Epidermal melanocyte (primary cell): ENCODE measurements at regions not wholly inside any gene's neighbourhood (a gene's known extent, or its start where the extent isn't known, plus 50 kb on each side); places are given as distances from the start of the nearest gene placed in this dataset.
"Not testable (repeated sequence)": the region's sequence is repeated elsewhere in the genome, so short reads cannot be mapped to it uniquely, and the experiment has no call there.

Experiments used
- DNase-seq: peaks from one replicate; pipeline ENCODE4 v3.0.0; 2011; ENCODE audit warnings: low spot score; ENCODE audit not compliant: insufficient read length

DNA sequence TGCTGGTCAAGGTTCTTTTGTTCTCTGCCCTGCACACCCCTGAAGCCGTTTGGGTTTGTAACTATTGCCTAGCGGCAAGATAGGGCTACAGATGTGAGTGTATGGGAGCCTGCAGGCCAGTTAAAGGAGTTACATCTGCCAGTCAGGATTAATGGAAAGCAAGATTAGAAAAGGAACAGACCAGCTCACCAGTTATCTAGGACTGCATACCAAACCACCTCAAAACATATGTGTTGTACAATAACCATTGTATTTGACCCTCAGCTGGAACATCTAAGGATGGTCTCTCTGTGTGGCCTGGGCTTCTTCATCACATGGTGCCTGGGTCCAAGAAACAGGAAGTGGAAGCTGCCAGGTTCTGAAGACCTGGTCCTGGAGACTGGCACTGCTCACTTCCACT lies 52.5 kb upstream of the FBXO28 start:
- no peak for DNase-seq

DNA sequence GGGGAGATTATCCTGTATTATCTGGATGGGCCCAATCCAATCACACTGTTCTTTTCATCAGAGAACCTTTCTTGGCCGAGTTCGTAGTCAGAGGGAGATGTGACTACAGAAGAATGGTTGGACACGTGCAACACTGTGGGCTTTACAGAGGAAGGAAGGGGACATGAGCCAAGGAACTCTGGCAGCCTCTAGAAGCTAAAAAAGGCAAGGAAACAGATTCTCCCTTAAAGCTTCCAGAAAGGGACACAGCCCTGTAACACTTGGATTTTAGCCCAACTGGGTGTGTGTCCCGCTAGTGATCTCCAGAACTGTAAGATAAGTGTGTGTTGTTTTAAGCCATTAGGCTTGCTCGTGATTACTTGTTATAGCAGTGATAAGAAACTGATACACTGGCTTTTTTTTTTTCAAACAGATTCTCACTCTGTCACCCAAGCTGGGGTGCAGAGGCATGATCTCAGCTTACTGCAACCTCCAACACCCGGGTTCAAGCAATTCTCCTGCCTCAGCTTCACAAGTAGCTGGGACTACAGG lies 53.9 kb upstream of the FBXO28 start:
- DNase-seq: no peak

DNA sequence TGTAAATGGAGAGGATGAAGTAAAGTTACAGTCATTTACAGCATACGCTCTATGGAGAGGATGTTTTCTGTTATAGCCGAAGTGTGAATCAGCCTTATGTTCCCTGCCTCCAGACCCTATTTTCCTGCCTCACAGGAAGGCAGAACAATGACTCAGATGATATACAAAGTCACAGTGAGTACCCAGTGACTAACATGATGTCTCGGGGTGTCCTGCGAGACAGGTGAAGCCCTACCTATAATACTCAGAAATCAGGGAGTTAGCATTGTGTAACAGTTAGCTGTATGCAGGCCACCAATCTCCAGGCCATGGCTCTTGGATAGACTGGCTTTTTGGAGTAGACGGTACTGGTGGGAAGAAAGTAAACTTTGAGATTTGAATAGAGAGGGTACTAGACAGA lies 55.6 kb upstream of the FBXO28 start:
- DNase-seq: no peak

DNA sequence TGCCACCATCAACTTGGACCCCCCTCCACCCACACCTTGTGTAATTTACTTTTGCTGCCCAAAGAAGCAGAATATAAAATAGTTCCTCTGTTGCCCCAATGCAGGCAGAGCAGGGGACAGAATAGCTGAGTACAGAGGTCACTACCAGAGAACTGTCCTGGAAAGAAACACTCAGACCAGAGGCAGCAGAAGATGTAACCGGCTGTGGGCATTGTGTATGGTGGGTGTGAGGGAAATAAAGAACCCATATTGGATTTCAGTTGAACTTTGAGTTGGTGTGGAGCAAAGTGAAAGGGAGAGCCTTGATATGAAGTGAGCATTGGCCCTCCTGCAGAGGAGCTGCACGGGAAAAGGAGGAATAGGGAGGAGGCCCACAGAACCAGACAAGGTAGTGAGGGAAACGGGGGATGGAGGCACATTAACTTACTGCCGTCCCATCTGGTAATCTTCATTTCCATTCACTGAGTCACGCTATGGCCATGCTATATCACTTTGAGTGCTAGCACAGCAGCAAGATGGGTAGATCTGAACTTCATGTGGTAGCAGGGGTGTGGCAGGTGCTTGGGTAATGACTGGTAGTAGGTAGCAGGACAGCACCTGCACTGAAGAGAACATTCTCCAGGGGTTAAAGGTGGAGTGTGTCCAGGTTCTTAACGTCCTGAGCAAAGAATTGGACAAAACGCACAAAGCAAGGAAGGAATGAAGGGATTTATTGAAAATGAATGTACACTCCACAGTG lies 56.3 kb upstream of the FBXO28 start:
- DNase-seq: no peak

DNA sequence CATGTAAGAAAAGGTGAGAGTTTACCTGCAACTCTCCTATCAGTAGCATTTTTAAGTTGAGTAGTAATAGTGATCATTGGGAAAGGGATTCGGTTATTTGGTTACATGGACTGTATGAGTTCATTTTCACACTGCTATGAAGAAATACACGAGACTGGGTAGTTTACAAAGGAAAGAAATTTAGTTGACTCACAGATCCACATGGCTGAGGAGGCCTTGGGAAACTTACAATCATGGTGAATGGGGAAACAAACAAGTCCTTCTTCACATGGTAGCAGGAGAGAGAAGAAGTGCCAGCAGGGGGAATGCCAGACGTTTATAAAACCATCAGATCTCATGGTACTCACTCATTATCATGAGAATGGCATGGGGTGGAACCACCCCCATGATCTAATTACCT lies 59.3 kb upstream of the FBXO28 start:
- DNase-seq: no peak

DNA sequence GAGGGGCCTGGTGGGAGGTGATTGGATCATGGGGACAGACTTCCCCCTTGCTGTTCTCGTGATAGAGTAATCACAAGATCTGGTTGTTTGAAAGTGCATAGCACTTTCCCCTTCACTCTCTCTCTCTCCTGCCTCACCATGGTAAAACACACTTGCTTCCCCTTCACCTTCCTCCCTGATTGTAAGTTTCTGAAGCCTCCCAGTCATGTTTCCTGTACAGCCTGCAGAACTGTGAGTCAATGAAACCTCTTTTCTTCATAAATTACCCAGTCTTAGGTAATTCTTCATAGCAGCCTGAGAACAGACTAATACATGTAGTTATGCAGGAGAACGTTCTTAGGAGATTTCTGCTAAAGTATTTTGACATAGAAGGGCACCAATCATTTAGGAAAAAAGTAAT lies 59.9 kb upstream of the FBXO28 start:
- DNase-seq: no peak

DNA sequence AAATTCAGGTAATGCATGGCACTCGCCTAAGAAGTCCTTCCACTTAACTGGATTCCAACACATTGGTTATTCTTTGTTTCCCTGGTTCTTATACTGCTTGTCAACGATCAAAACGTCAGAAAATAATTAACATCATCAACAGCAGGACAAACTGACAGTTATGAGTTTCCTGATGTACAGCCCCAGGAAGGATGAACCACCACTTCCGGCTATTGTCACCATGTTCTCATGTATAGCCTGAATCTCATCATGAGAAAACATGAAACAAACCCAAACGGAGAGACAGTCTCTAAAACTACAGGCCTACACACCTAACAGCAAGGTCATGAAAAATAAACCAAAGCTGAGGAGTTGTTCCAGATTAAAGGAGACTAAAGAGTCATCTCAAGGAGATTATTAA lies 60.5 kb upstream of the FBXO28 start:
- no peak for DNase-seq

DNA sequence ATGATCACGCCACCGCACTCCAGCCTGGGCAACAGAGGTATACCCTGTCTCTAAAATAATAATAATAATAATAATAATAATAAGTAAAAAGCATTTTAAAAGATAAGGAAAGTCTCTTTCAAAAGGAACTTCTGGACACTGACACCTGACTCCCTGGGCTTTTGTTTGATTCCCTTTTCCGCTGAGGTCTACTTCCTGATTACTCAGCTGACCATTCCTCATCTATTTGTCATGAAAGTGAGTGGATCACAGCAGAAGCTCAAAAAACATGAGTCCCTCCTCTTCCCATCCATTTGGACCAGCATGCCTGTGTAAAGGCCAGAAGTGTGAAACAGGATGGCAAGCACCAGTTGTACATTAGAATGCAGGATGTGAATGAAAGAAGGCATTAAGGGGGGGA lies 61.1 kb upstream of the FBXO28 start:
- no peak for DNase-seq

DNA sequence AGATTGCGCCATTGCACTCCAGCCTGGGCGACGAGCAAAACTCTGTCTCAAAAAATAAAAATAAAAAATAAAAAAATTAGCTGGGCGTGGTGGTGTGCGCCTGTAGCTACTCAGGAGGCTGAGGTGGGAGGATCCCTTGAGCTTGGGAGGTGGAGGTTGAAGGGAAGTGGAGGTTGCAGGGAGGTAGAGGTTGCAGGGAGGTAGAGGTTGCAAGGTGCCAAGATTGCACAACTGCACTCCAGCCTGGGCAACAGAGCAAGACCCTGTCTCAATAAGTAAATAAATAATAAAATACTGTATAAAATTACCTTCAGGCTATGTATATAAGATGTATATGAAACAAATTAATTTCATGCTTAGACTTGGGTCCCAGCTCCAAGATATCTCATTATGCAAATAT lies 62.1 kb upstream of the FBXO28 start:
- DNase-seq: not testable (repeated sequence)

DNA sequence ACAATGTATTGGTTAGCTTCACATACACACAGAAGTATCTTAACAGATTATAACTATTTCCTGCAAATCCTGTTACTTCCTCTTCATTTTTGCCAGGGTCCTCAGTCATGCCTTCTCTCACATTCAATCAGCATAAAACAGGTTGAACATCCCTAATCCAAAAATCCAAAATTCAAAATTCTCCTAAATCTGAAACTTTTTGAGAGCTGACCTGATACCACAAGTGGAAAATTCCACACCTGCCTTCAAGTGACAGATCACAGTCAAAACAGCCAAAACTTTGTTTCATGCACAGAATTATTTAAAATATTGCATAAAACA lies 62.9 kb upstream of the FBXO28 start:
- DNase-seq: no peak

DNA sequence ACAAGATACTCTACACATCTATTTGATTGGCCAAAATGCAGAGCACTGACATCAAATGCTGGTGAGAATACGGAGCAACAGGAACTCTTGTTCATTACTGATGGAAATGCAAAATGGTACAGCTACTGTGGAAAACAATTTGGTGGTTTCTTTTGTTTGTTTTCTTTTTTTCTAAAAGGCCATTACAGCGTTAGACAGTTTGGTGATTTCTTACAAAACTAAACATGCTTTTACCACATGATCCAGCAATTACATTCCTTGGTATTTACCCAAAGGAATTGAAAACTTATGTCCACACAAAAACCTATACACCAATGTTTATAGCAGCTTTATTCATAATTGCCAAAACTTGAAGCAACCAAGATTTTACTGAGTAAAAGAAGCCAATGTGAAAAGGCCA lies 66.4 kb upstream of the FBXO28 start:
- DNase-seq: no peak

DNA sequence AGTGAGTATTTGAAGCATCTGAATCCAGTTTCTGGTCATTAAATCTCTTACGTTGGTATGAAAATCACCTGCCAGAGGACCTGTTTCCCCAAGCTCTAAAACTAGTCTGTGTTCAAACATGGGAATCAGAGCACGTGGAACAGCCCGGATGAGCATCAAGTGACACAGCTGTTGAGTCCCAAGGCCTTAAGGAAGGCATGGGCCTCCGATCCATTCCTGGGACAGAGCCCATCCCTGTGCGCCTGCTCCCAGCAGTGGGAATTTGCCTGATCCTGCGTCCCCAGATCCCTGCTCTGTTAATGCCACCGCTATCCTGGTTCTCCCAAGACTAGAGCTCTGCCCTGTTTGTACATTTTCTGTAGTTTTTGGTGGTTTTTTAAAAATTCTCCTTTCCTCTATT lies 68.4 kb upstream of the FBXO28 start:
- DNase-seq: no peak

DNA sequence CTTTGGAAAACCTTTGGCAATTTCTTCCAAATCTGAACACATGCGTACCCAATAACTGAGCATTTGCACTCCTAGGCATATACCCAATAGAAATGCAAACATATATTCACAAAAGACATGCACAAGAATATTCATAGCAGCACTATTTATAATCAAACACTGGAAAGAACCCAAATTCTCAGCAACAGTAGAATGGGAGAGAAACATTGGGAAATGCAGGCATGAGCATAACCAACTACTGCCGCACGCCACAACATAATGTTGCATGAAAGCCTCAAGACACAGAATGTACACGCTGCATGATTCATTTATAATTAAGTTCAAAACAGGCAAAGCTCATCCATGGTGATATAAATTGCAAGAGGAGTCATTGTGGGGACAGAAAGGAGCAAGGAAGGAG lies 69.5 kb upstream of the FBXO28 start:
- no peak for DNase-seq

DNA sequence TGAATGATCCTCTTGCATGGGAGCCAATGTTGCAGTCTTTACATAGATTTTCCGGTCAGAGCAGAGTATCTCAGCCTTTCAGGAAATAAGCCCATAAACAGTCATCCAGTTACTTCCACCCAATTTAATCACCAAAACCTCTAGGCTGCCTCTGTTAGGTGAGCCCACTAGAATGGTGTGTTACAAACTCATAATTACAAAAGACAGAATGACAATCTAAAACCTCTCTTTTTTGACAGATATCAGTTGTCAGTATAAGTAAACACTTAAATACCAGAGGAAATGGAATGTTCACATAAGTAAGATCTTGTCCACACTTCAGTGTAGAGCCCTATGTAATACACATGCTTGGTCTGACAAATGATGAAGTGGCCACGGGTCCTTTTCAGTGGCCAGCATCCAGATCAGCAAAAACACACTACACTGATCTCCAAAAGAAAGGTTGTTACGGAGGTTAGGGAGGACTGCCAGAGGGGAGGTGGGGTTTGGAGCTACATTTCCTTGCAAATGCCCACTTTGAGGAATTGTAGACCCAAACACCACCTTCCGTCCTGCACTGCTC lies 71.3 kb upstream of the FBXO28 start:
- no peak for DNase-seq

DNA sequence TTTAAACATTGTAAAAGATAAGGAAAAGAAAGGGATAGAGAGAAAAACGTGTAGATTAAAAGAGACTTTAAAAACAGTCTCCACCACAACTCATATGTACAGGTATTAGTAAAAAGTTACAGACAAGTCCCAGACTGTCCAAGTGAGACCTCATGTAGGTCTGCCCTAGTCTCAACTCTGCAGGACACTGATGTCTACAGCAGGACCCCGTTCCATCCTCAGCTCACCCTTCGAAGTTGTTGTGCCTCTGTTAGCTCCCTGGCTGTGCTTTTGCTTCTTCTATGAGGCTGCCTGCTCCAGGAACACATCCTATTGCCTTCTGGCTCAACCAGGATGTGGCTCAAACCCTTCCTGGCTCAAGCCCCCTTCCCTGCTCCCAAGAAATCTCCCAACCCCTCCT lies 72.9 kb upstream of the FBXO28 start:
- no peak for DNase-seq

DNA sequence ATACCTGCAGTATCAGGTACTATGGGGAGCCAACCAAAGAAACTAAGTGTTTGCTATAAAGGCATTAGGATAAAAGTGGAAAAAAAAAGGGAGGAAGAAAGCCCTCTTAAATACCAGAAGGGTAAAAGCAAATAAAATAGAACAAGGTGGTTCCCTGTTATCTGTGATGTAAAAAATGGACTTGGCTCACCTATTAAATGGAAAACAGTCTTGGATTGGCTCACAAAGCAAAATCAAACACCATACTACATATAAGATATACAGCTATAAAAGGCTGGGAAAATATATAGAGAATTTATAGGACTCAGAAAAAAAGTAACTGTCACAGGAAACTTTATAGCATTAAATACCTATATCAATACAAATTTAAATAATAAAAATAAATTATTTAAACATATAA lies 73.5 kb upstream of the FBXO28 start:
- not testable (repeated sequence) for DNase-seq

DNA sequence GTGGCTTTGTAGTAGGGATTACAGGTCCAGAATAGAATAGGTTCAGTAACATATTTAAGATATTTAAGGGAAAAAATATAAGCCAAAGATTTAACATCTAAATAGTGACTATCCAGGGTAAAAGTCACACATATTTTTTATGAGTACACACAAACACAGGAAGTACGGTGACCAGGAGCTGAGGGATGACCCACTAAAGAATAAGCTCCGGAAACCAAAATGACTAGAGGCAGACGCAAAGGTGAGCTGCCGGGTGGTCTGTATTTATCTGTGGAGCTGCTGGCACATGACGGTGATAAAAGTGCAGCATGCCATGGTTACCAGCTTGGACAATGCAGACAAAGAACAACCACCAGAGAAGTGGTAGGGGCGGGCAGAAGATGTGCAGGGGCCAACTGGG lies 73.9 kb upstream of the FBXO28 start:
- not testable (repeated sequence) for DNase-seq

DNA sequence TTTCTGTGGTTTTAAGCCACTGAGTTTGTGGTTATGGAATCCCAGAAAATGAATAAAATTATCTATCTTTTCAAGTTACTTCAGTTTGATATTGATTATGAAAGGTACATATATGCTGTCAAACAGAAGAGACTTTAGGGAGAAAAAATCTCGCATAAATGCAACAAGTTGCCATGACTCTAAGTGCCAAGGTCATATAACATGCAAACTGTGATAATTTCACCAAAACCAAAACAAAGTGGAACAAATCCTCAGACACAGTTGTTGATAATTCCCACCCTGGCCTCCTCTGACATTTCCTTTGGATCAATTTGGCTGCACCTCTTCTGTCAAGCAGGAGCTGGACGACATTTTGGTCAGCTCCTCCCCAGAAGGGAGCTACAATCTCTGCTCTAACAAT lies 75.1 kb upstream of the FBXO28 start:
- not testable (repeated sequence) for DNase-seq

DNA sequence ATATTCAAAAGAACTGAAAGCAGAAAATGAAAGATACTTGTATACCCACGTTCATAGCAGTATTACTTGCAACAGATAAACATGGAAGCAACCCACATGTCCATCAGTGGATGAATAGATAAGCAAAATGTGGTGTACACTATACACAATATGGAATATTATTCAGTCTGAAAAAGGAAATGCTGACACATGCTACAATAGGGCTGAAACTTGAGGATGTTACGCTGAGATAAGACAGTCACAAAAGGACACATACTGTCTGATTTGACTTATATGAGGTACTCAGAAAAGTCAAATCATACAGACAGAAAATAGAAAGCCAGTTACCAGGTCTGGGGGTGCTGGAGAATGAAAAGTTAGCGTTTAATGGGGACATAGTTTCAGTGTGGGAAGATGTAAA lies 76.5 kb upstream of the FBXO28 start:
- not testable (repeated sequence) for DNase-seq

DNA sequence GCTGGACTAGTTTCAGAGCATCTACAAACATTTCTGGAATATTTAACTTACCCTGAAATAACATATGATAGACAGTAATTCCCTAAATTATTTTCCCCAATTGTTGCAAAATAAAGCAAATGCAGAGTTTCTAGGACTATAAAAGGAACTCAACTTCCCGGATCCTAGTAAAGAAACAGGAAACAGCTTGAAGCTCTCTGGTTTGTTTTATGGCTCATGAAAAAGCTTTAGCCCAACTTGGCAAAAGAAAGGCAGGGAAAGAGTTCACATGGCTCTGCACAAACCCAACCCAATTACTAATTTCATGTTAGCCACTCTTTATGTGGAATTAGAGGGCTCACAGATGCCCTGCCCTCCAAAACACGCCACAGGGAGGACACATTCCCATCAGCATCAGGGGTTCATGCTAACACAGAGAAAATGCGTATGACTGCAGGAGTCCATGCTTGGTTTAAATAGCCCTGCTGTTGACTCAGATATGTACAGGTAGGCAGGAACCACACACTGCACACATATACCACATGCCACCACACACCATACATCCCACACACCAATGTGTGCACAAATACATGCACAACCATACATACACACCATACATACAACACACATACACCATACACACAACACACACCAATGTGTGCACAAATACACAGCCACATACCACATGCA lies 81.2 kb upstream of the FBXO28 start:
- not testable (repeated sequence) for DNase-seq

DNA sequence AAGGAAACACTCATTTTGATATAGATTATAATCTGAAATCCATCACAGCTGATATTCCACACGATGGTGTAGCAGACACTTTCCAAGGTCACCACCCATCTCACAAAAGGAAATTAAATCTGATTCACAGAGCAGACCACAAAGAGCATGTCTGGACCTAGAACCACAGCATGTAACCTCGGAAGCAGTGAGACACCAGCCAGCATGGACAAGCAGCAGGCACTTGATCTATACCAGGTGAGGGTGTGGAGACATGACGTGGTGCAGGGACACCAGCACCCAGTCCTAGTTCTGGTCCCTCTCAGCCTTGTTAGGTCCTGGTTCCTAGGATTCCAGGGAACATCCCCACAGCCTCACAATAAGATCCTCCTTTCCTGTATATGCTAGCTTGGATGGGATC lies 81.9 kb upstream of the FBXO28 start:
- not testable (repeated sequence) for DNase-seq

DNA sequence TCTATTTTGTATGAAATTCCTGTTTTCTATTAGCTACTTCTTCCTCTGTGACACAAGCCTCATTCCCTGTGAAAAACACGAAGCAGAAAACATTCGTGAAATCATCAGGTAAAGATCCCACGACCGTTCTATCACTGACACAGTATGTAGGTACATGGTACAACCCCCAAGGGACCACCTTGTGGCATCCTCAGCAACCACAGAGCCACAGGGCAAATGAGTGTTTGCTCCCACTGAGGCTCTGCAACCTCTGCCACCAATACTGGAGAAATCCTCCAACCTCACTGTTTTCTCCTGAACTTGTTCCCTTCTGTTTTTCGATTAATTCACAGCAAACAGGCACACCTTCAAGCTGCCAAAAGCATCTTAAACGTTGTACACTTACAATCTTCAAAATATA lies 83.7 kb upstream of the FBXO28 start:
- DNase-seq: not testable (repeated sequence)
